HCT116 (cell line): ENCODE measurements at regions not wholly inside any gene's neighbourhood (a gene's known extent, or its start where the extent isn't known, plus 50 kb on each side); places are given as distances from the start of the nearest gene placed in this dataset.

ENCODE experiments used
- EGR1 ChIP-seq: IDR thresholded peaks from 2 replicates; pipeline ENCODE4 v1.6.1; 2012; ENCODE audit warnings: low read depth
- POLR2A ChIP-seq: IDR thresholded peaks from 2 replicates; pipeline ENCODE4 v1.7.0; 2011; ENCODE audit warnings: borderline replicate concordance; ENCODE audit not compliant: insufficient read depth, insufficient read length; ENCODE audit errors: extremely low read depth
- RAD21 ChIP-seq: IDR thresholded peaks from 2 replicates; pipeline ENCODE4 v1.6.1; 2012; ENCODE audit warnings: low read depth, mild to moderate bottlenecking
- TF ChIP-seq, protein P1 (sequence below), 3 experiments: fragments of 200-600 bp in 1 of 3; sonication (generic) in 1 of 3; IDR thresholded peaks in 2 of 3; conservative IDR thresholded peaks in 1 of 3; 2 replicates each; pipeline ENCODE4 v1.5.1; 2012 to 2017; ENCODE audit warnings: low read depth in 2 of 3, low read length in 2 of 3, antibody characterized with exemption in 1 of 3, borderline replicate concordance in 1 of 3, control low read depth in 1 of 3, mild to moderate bottlenecking in 1 of 3, mixed read lengths in 1 of 3, mixed run types in 1 of 3, moderate library complexity in 1 of 3; ENCODE audit not compliant: insufficient read depth in 1 of 3

GRCh38 chr2:191521608-191522208 is 156.2 kb upstream of the NABP1 start:
- TF ChIP-seq, protein P1, sequence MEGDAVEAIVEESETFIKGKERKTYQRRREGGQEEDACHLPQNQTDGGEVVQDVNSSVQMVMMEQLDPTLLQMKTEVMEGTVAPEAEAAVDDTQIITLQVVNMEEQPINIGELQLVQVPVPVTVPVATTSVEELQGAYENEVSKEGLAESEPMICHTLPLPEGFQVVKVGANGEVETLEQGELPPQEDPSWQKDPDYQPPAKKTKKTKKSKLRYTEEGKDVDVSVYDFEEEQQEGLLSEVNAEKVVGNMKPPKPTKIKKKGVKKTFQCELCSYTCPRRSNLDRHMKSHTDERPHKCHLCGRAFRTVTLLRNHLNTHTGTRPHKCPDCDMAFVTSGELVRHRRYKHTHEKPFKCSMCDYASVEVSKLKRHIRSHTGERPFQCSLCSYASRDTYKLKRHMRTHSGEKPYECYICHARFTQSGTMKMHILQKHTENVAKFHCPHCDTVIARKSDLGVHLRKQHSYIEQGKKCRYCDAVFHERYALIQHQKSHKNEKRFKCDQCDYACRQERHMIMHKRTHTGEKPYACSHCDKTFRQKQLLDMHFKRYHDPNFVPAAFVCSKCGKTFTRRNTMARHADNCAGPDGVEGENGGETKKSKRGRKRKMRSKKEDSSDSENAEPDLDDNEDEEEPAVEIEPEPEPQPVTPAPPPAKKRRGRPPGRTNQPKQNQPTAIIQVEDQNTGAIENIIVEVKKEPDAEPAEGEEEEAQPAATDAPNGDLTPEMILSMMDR (IDR thresholded peaks at IDR 0.05 in 2 of 3, conservative IDR thresholded peaks at IDR 0.05 in 1 of 3; ENCODE audit: borderline replicate concordance in 1 of 3, insufficient read depth in 1 of 3, low read depth in 2 of 3, low read length in 2 of 3): peak; percentile 64 to 84 (median 79)
- no peak for TF ChIP-seq POLR2A
- peak; percentile 87 for TF ChIP-seq RAD21
- TF ChIP-seq EGR1: no peak
